Amniotic epithelial cell (primary cell): ENCODE measurements at regions not wholly inside any gene's neighbourhood (a gene's known extent, or its start where the extent isn't known, plus 50 kb on each side); places are given as distances from the start of the nearest gene placed in this dataset.
"Not testable (repeated sequence)": the region's sequence is repeated elsewhere in the genome, so short reads cannot be mapped to it uniquely, and the experiment has no call there.

Experiments
- DNase-seq: peaks from one replicate; pipeline ENCODE4 v3.0.0-alpha.2; 2010; ENCODE audit warnings: low read depth

DNA sequence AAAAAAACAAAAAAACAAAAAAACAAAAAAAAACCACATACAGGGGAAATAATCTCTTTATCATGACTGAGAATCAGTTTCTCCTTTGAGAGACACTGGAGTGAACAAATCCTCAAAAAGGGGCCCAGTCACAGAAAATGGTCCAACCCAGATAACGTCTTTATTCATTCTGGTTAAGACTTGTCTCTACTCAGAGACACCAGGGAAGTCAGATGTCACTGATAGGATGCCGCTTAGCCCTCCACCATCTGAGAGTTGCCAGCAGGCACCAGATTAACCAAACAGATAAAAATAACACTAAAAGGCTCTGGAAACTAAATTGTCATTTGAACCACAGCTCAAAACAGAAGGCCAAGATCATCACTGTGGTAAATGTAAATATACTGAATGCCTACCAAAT is 1163.4 kb upstream of the ATXN8OS start:
- no peak for DNase-seq

DNA sequence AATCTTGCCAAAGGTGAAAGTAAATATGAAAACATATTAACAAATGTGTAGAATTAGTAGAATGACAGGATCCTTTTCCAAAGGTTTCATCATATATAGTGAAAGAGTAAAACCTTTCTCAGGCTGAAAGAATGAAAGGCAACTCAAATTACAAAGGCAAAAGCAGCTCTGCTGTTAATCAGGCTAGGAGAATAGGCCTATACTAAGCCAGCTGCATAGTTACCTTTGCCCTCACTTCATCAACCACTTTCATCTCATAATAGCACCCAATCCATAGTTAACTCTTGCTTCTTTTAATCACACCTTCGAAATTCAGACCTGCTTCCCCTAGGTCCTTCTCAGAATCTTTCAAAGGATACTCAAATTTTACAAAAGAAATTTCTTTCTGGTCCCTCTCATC is 1167.6 kb upstream of the ATXN8OS start:
- DNase-seq, result peak; percentile 16

DNA sequence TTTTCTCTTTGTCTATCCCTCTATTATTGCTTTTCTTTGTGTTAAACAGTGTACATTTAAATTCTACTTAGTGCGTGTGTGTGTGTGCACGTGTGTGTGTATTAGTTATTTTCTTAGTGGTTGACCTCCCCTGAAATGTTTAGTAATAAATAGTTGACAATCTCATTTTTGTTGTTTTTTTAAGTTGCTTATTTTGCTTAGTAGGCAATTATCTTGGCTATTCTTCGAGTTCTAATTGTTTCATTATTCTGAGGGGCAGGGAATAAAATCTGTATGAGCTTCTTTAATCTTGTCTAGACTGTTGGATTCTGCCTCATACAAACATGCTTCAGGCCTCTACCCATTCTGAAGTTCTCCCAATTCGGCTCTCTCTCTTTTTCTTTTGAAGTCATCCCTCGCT is 1169.0 kb upstream of the ATXN8OS start:
- no peak for DNase-seq

DNA sequence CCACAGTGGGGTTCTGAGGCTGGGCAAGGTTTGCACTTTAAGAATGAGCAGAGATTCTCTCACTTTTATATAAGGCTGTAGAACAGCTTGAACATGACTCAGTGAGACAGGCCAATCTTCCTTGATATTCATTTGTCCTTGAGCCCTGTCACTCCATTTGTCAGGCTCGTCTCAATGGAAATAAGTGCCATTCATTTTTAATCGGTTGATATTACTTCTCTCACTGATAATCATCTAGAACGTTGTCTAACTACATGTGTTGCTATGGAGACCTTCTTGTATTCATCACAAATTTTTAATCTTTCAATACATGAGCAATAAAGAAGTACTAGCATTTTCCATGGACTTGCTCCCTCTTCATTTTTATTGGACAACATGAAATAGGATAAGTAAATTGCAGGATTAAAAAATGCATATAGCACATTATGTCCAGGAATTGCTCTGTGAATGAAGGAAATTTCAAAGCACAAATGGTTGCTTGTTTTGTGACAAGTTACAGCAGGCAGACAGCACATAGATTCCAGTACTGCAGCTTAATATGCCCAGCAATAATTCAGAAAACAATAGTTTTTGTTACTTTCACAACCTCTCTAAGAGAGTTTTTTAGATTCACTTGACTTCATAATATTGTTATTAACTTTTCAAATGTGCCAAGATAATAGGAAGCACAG is 1178.4 kb upstream of the ATXN8OS start:
- no peak for DNase-seq

DNA sequence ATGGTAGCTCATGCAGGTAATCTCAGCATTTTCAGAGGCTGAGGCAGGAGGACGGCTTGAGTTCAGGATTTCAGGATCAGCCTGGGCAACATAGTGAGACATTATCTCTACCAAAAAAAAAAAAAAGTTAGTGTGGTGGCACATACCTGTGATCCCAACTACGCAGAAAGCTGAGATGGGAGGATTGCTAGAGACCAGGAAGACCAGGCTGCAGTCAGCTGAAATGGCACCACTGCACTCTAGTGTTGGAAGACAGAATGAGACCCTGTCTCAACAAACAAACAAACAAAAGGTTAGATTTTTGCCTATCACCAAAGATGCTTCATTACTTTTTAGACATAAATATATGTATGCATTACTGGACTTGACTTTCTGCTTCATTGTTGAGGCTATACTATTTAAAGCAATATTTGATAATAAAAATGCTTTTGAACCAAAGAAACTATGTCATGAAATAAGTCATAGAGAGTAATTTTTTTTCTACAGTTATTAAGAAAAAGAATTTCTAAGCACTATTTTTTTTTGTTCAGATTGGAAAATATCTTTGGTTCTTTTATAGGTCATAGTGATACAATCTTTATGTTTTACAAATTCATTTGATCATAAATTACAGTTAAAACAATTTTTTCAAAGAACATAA is 1180.1 kb upstream of the ATXN8OS start:
- DNase-seq, result peak; percentile 6

DNA sequence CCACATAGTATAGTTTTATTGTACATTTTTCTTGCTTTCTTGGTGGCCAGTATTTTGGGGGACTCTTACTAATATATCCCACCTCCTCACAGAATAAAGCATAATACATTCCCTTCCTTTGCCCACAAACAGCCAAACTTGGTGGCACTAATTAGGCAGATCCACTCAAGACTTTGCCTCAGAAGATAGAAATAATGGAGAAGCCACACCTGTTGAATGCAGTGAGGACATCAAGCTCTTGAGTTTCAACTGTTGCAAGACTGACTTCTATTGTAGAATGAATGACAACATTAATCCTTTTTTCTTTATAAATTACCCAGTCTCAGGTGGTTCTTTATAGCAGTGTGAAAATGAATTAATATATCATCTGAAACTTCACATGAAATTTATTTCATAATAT is 1183.6 kb upstream of the ATXN8OS start:
- DNase-seq, result no peak

DNA sequence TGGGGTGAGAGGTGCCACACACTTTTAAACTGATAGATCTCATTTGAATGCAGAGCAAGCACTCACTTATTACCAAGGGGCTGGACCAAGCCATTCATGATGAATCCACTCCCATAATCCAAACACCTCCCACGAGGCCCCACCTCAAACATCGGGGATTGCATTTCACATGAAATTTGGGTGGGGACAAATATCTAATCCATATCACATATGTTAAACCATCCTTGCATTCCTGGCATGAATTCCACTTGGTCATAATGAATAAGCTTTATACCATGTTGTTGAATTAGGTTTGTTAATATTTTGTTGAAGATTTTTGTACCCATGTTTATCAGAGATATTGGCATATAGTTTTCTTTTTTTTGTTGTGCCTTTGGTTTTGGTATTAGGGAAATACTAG is 1198.7 kb upstream of the ATXN8OS start:
- DNase-seq, result no peak

DNA sequence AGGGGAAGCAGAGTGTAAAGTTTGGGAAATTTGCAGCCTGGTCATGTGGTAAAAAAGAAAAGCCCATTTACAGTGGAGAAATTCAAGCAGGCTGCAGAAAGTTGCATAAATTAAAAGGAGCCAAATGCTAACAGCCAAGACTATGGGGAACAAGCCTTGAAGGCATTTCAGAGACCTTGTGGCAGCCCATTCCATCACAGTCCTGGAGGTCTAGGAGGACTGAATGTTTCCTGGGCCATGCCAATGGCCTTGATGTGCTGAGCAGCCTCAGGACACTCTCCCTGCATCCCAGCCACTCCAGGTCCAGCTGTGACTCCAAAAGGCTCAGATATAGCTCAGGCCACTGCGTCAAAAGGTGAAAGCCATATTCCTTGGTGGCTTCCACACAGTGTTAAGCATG is 1202.4 kb upstream of the ATXN8OS start:
- no peak for DNase-seq

DNA sequence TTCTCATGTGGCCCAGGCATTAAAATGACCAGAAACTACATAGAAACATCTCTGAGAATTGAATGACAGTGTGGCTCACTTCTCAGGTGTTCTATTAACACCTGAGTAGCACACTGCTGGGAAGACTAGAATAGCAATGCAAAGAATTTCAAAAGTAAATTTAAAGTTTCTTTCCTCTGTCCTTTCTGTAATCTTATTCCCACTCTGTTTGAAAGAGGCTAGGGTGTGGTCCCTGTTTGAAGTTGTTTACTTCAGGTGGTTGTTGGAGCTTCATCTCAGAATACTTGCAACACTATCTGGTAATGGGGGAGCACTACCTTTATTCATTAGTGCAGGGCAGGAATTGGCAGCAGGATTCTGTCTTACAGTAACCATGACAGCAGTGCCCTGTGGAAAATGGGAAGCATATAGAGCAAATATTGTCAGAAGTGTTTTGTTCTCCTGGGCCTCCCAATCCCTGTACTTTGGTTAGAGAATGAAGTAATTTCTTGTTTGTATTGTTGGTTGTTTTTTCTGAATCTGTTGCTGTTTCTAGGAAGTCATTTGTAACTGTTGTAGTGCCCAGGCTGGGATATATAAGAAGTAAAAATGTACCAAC is 1210.2 kb upstream of the ATXN8OS start:
- no peak for DNase-seq

DNA sequence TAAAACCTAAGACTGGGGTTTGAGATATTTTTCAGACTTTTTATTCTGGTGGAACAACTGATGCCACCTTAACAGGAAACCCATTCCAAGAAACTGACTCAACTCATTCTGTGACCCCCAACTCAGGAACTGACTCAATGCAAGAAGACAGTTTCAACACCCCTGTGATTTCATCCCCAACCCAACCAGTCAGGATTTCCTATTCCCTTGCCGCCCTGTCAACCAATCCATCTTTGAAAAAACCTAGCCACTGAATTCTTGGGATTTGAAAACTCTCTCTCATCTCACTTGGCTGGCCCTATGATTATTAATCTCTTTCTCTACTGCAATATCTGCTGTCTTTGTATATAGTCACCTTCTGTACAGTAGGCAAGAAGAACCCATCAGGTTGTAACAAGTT is 1211.9 kb upstream of the ATXN8OS start:
- DNase-seq, result peak; percentile 6

DNA sequence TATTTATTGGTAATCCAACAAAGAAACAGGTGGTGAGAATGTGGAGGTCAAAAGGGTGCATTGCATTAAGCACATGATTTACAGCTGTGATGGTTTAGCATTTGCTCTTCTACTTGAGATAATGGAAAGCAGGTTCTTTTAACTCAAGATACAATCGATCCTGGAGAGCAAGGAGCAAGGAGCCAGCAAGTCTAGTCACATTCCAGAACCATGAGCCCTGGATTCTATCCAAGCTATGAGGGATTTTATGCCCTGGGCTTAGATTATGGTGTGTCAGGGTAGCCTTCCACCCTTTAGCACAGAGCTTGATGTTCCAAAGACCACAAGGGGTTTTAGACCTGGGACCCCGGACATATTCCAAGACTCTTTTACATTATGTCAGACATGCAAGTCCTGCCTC is 1213.9 kb upstream of the ATXN8OS start:
- not testable (repeated sequence) for DNase-seq

DNA sequence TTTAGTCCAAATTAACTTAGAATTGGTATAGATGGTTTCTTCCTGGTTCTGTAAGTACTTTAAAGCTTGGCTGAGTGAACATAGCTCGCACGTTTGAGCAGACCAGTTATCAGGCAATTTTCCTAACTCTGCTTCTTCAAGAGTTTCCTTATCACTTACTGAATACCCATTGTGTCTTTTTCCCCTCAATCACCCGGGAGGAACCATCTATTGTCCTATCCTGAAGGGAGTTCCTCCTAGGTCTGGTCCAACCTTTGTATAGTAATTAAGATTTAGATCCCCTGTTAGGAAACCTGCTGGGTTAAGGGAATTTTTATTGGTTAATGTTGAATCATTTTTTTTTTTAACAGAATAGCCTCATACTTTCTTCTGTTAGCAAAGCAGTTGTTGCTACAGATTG is 1215.0 kb upstream of the ATXN8OS start:
- not testable (repeated sequence) for DNase-seq

DNA sequence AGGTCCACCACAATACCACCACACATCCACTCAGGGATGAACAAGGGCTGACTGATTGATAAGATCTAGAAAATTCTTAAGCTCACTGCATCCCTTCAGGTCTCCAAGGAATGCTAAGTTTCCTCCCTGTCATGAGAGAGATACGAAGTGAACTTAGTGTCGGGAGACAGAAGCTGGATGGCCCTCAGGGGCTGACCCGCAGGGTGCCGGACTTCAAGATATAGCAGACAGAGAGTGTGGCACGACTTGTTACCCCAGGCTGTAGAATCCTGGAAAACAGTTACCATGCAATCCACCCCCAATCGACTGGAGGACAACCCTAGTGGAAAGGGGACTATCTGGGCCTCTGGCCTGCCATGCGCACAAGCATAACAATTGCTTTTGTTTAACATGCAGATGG is 1217.5 kb upstream of the ATXN8OS start:
- DNase-seq, result not testable (repeated sequence)

DNA sequence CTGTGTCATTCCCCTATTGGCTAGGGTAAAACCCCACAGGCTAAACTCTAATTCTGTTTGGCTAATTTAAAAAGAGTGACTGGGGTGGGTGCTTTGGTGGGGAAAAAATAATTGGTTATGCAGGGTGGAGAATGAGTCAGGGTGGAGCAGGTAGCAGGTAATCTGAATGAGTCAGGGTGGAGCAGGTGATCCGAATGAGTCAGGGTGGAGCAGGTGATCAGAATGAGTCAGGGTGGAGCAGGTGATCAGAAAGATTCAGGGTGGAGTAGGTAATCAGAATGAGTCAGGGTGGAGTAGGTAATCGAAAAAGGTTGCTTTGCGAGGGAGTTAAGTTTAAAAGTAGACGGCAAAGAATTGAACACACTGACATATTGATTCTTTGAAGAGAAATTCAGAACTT is 1218.8 kb upstream of the ATXN8OS start:
- DNase-seq, result no peak

DNA sequence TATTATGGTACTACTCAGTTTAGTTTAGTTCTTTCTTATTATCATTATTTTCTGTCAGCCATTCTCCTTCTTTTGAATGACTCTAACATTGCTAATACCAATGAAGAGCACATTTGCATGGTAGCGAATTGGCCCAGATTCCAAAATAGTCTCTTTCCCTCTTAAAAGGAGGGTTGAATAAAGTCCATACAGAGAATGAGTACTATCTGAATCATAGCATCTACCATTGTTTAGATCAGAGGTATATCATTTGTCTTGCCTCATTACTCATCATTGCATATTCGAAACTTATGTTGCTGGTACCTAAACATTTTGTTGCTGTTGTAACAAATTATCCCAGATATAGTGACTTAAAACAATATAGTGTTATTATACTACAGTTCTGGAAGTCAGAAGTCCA is 1235.3 kb upstream of the ATXN8OS start:
- no peak for DNase-seq

DNA sequence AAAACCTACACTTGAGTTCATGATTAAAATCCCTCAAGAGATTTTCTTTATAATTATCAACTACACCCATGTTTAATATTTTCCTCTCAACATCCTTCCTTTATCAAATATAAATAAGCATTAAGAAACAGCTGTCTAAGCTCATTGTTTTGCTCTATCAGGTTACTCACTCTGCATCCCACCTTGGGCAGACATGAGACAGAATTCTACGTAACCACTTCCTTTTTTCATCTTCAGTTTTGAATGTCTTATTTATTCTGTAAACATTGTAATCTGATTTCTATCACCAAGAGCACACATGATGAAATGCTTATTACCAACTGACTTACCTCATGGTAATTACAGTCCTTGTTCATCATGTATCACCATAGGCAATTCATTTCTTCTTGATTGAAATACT is 1256.6 kb upstream of the ATXN8OS start:
- no peak for DNase-seq

DNA sequence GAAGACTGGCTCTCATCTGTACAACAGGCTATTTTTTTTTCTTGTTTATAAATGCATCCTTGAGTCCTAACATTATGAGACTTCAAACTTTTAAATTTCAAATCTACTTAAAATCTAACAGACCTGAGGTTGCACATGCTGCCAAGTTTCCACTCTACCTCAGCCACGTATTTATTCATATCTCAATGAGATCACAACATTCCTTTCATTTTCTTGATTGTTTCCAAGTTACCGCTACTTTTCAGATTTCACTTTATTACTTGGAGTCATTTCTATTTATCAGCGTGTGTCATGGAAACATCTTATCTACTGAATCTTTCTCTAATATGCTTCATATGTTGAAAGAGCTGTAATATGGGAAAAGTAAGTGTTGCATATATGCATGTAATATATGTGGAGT is 1257.5 kb upstream of the ATXN8OS start:
- peak; percentile 4 for DNase-seq

DNA sequence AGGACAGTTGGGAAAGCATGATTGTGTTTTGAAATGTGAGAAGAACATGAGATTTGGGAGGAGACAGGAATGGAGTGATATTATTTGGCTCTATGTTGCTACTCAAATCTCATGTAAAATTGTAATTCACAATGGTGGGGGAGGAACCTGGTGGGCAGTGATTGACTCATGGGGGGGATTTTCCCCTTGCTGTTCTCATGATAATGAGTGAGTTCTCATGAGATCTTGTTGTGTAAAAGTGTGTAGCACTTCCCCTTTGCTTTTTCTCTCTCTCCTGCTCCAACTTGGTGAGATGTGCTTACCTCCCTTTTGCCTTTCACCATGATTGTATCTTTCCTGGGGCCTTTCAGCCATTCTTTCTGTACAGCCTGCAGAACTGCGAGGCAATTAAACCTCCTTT is 1261.0 kb upstream of the ATXN8OS start:
- DNase-seq, result no peak

DNA sequence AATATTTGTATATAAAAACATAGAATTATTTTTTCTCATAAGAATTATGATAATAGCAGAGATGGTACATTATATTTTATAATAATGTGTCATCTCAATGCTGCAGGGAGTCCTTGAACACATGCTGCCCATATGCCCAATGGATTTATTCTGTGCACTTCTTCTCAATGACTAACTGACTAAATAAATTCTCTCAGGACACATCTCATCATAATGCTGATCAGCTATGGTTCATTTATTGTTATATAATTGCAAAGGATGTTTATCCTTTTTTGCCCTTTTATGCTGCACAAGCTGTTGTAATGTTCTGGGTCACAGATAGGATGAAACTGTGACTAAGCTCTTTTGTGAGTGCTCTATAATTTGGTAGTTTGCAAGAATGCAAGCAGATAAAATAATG is 1273.3 kb upstream of the ATXN8OS start:
- no peak for DNase-seq

DNA sequence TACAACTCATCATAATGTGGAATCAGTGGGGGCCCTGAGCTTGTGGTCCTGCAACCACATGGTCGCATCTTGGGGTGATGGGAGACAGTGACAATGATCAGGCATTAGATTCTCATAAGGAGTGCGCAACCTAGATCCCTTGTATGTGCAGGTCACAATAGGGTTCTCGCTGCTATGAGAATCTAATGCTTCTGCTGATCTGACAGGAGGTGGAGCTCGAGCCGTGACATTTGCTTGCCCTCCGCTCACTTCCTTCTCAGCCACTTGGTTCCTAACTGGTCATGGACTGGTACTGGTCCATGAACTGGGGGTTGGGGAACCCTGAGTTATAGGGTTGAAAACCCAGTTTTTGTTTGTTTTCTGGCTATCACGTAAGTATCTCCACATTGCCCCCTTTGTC is 1290.9 kb upstream of the ATXN8OS start:
- DNase-seq, result no peak

DNA sequence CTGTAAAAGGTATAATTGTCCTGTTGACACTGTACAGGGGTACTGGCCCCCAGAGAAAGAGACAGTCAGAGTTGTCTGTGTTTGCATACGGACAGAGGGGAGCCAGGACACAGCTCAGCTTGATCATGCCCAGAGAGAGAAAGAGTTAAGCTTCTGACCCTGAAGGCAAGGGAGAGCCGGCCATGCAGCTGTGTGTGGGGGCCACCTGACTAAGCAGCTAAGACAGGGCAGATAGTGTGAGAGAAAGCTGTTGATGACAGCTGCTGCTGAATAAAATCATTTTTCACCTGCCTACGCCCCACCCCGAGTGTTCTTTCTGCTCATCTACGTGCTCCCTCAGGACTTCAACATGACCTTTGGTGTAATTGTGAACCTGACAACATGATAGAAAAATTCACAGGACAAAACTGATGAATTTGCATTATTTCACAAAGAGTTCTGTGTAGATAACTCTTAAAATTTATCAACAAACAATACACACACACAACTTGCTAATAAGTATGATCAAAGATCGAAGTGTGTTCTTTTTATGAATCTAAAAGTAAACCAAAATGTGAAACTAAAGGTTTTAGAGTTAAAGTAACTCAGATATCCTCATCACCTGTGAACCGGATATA is 1294.3 kb upstream of the ATXN8OS start:
- DNase-seq, result no peak

DNA sequence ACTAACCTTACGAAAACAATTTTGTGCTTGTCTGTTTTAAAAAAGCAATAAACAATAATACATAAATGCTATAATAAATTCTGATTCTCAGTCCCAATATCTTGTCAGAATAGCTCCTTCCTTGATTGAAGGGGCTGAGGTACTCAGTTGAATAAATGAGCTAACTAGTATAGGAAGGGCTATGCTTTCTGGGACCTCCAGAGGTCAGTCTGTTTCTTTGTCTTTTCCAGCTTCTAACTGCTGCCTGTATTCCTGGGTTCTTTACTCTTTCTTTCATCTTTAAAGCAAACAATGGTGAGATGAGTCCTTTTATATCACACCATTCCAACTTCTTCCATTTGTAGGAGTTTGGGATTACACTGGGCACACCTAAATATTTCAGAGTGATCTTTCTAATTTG is 1297.0 kb upstream of the ATXN8OS start:
- DNase-seq, result no peak

DNA sequence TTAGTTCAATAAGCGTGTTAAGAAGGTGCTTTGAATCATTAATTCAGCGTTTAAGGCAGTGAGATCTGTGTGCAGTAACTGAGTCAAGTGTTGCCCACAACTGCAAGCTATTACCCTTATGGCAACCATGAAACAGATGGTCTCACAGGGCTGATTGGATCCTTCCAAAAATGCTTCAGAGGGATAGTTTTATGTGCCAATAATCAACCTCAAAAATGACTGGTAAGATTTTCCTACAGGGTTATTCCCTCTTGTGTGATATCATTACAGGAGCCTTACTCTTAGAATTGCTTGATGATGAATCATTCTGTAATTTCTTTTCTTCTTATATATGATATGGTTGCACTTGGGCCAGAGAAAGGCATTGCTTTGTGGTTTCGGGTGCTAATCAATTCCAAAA is 1299.2 kb upstream of the ATXN8OS start:
- no peak for DNase-seq
